Lower leg skin (tissue), 4 donors: ENCODE measurements at regions not wholly inside any gene's neighbourhood (a gene's known extent, or its start where the extent isn't known, plus 50 kb on each side); places are given as distances from the start of the nearest gene placed in this dataset.

Source experiments
- DNase-seq, 2 donors: peaks; one replicate each; pipeline ENCODE4 v3.0.0-alpha.2; 2019; ENCODE audit warnings: low spot score in 2 of 2
- H3K4me3 ChIP-seq: fragments of 200-600 bp; sonication (generic); 2 replicates; pipeline ENCODE4 v1.5.1; 2017; ENCODE audit warnings: mild to moderate bottlenecking, low read depth; ENCODE audit not compliant: poor library complexity, severe bottlenecking
- POLR2A ChIP-seq, 2 donors: fragments of 450-650 bp; IDR thresholded peaks; one replicate each; pipeline ENCODE4 v1.6.1; 2016 to 2017; ENCODE audit warnings: antibody characterized with exemption in 2 of 2, mild to moderate bottlenecking in 1 of 2, moderate library complexity in 1 of 2
- WGBS, 2 donors: methylation state at CpG; one replicate each; pipeline ENCODE4 v1.1.5; 2018; 5-methylcytosine and 5-hydroxymethylcytosine counted together
- intact Hi-C: fragments of 100-400 bp; cut with DNase I; formaldehyde crosslinking; loops from one replicate; pipeline ENCODE4 v1.15.0; 2023; ENCODE audit warnings: low total_unique reads
- TF ChIP-seq, protein P1 (sequence below), 3 donors: fragments of 450-650 bp; IDR thresholded peaks; one replicate each; pipeline ENCODE4 v1.5.1; 2016; ENCODE audit warnings: antibody characterized with exemption in 3 of 3, mild to moderate bottlenecking in 3 of 3, moderate library complexity in 2 of 3

DNA sequence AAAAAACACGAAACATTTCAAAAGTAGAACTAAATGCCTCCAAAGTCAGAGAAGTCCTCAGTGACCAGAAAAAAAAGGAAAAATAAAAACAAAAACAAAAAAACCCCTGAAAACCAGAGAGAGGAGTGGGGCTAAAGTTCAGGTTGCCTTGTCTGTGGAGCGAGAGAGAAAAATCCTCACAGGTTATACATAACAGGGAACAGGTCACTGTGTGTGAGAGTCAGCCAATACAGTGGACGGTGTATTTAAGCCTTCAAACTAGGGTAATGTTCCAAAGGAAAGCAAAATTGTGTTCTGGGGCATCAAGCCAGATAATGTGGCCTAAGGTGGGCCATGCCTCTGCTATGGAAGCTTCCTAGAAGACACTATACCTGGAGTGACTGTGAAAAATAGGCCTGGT is 216.1 kb upstream of the SUCLG2 start:
- intact Hi-C loops = no loop called here
- TF ChIP-seq, protein P1, sequence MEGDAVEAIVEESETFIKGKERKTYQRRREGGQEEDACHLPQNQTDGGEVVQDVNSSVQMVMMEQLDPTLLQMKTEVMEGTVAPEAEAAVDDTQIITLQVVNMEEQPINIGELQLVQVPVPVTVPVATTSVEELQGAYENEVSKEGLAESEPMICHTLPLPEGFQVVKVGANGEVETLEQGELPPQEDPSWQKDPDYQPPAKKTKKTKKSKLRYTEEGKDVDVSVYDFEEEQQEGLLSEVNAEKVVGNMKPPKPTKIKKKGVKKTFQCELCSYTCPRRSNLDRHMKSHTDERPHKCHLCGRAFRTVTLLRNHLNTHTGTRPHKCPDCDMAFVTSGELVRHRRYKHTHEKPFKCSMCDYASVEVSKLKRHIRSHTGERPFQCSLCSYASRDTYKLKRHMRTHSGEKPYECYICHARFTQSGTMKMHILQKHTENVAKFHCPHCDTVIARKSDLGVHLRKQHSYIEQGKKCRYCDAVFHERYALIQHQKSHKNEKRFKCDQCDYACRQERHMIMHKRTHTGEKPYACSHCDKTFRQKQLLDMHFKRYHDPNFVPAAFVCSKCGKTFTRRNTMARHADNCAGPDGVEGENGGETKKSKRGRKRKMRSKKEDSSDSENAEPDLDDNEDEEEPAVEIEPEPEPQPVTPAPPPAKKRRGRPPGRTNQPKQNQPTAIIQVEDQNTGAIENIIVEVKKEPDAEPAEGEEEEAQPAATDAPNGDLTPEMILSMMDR (IDR thresholded peaks at IDR 0.05) = no peak
- no peak for TF ChIP-seq POLR2A (IDR thresholded peaks at IDR 0.05)
- no peak for DNase-seq
- H3K4me3 ChIP-seq = no peak overlapping the region
- 77 to 93% methylated on average over 3 of the region's 3 CpGs for WGBS, 2 donors

DNA sequence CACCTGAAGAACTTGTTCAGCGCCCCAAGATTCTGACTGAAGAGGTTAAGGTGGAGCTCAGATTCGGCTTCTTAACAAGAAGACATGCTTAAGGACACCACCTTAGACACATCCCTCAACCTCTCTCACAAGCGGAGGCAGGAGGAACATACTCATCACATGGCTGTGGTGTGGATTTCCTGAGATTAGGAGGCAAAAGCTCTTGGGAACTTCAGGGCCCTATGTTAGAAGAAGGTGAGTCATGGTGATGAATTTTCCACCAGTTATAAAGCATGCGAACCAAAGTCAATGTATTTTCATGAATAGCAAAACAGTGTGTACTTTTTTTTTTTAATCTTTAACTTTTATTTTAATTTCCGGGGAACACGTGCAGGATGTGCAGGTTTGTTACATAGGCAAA is 212.2 kb upstream of the SUCLG2 start:
- TF ChIP-seq POLR2A (IDR thresholded peaks at IDR 0.05) = no peak
- TF ChIP-seq, protein P1 (IDR thresholded peaks at IDR 0.05) = no peak
- intact Hi-C loops = no loop called here
- H3K4me3 ChIP-seq = no peak overlapping the region
- WGBS, 2 donors = 93 to 94% methylated on average over 6 of the region's 6 CpGs
- no peak for DNase-seq

DNA sequence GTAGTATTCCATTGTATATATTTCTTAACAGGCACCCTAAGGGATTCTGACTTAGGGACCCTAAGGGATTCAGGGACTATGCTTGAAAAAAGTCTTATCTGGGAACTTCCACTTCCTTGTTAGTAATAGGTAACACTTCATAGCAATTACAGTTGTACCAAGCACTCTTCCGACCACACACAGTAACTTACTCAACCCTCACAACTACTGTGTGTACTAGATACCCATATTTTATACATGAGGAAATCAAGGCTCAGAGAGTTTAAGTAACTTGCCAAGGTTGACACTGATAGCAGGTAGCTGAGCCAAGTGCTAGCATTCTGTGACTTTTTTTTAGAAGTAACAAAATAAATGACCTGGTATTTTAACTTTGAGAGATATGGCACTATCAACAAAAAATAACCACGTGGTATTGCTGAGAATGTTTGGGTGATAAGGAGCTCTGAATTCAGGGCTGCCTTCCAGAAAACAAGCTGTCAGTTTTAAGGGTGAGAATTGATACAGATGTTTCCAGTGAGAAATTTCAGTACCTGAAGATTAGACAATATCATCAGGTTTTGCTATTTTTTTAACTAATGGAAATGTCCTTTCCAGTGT is 210.3 kb upstream of the SUCLG2 start:
- TF ChIP-seq, protein P1 (IDR thresholded peaks at IDR 0.05) = no peak
- TF ChIP-seq POLR2A (IDR thresholded peaks at IDR 0.05) = no peak
- DNase-seq = no peak
- WGBS, 2 donors = 55 to 75% methylated on average over 2 of the region's 2 CpGs
- H3K4me3 ChIP-seq = no peak overlapping the region
- intact Hi-C loops = no loop called here

DNA sequence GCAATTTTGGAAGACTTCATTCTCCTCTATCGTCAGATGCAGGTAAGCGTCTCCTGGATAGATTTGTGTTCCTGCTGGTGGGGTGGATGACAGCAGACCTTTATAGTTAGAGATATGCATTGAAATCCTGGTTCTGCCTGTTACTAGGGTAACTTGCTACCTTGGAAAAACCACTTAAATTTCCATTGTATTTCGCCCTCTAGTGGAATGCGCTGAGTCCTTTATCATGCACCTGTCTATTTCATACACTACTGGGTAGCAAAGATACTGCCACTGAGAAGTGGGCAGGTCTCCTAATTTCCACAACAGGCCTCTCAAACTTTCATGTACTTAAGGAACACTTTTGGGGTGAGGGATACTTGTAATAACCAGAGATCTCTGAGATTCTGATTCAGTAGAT is 209.5 kb upstream of the SUCLG2 start:
- DNase-seq = no peak
- TF ChIP-seq, protein P1 (IDR thresholded peaks at IDR 0.05) = no peak
- no peak for TF ChIP-seq POLR2A (IDR thresholded peaks at IDR 0.05)
- intact Hi-C loops = no loop called here
- H3K4me3 ChIP-seq = no peak overlapping the region
- WGBS, 2 donors = 81 to 87% methylated on average over 4 of the region's 4 CpGs

DNA sequence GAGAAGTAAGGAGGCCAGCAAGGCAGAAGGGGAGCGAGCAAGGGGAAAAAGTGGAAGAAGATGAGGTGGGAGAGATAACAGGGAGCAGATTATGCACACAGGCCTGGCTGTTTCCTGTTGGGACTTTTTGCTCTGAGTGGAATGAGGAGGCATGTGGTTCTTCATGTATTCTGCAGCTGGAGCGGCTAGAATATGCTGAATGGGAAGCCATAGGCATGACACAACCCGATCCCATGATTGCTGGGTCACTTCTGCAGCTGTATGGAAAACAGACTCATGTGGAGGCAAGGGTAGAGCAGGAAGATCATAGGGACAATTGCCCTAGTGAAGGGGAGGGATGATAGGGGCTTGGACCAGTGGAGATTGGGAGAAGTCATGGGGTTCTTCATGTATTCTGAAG is 206.0 kb upstream of the SUCLG2 start:
- no peak for TF ChIP-seq POLR2A (IDR thresholded peaks at IDR 0.05)
- TF ChIP-seq, protein P1 (IDR thresholded peaks at IDR 0.05) = no peak
- no peak overlapping the region for H3K4me3 ChIP-seq
- no peak for DNase-seq
- intact Hi-C loops = no loop called here
- 83 to 84% methylated on average over 3 of the region's 3 CpGs for WGBS, 2 donors

DNA sequence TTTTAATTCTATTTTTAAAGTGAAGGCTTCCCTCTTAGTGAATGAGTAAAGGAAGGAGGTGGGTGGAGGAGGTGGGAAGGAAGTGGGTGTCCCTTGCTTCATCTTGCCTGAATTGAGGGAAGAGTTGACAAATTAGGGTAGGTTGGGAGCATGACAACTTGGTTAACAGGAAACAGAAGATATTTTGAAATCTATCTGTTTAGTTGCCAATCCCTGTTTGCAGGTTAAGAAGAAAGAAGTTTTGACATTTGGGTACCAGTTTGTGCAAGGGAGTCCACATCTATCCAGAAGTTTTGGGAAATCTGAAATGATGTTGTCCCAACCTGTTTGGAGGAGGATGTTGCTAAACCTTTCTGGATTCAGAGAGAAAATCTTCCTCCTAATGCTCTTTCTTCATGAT is 204.1 kb upstream of the SUCLG2 start:
- no peak for DNase-seq
- intact Hi-C loops = no loop called here
- H3K4me3 ChIP-seq = no peak overlapping the region
- no peak for TF ChIP-seq POLR2A (IDR thresholded peaks at IDR 0.05)
- TF ChIP-seq, protein P1 (IDR thresholded peaks at IDR 0.05) = no peak
